ENCODE measurements at regions not wholly inside any gene's neighbourhood (a gene's known extent, or its start where the extent isn't known, plus 50 kb on each side); places are given as distances from the start of the nearest gene placed in this dataset.

DNA sequence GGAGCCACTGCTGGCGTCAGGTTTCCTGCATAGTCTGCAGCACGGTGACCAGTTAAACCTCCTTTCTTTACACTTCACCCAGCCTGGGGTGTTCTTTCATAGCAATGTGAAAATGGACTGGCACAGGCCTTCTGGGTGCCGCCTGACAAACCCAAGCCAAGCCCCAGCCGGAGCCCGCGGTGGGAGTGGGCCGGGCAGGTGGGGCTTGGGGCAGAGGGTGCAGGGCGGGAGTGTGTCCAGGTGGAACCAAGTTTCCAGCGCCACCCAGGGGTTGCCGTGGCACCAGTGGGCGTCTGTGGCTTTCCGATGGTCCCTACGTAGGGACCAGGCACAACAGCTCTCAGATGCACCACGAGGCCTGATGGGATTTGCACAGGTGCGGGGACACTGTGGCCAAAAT is 75.8 kb downstream of the RTP5 start:
- peaks cover 0 to 91% (median 52%) of the 10 kb centered on the region in 11 experiments; a peak in 17 of 22 replicates for H4K20me1 ChIP-seq
- H3K9ac ChIP-seq, result no peak overlapping the region
- no peaks in the 10 kb centered on the region for H3K27me3 ChIP-seq
- no peak overlapping the region for H3K4me2 ChIP-seq
- no peak for TF ChIP-seq Cebpa-rat (IDR thresholded peaks at IDR 0.05)
- no peak overlapping the region for H3K27ac ChIP-seq
- H3K4me1 ChIP-seq, result peaks cover 15 to 27% (median 20%) of the 10 kb centered on the region in 10 experiments
- H3K4me3 ChIP-seq, result no peak overlapping the region
- peaks cover 0 to 4% (median 3%) of the 10 kb centered on the region in 11 experiments; a peak in 11 of 22 replicates for H3K9me3 ChIP-seq (replicated peaks in 1 of 11)
- peaks cover 0 to 42% (median 23%) of the 10 kb centered on the region in 11 experiments; a peak in 13 of 22 replicates for H3K36me3 ChIP-seq

GRCh38 chr2:241945803-241946202 is 76.3 kb downstream of the RTP5 start:
- Histone ChIP-seq H3K9me3 (replicated peaks in 1 of 11) (no peaks in the 10 kb centered on the region), H4K20me1 (peaks cover 0 to 95% (median 57%) of the 10 kb centered on the region in 11 experiments; a peak in 18 of 22 replicates), H3K27me3 (no peaks in the 10 kb centered on the region), H3K4me1 (peaks cover 16 to 26% (median 19%) of the 10 kb centered on the region in 10 experiments), H3K9ac (no peak overlapping the region), H3K36me3 (peaks cover 0 to 40% (median 19%) of the 10 kb centered on the region in 11 experiments; a peak in 12 of 22 replicates), H3K4me3 (no peak overlapping the region), H3K27ac (no peak overlapping the region), H3K4me2 (no peak overlapping the region)
- TF ChIP-seq Cebpa-rat (IDR thresholded peaks at IDR 0.05), result no peak

GRCh38 chr2:241946306-241947003 is 76.9 kb downstream of the RTP5 start:
- TF ChIP-seq Cebpa-rat (IDR thresholded peaks at IDR 0.05), result no peak

GRCh38 chr2:241947004-241947350 is 77.4 kb downstream of the RTP5 start:
- no peak overlapping the region for H3K4me3 ChIP-seq
- no peak overlapping the region for H3K9ac ChIP-seq
- no peak overlapping the region for H3K4me2 ChIP-seq
- H3K27ac ChIP-seq, result no peak overlapping the region
- H3K9me3 ChIP-seq (replicated peaks in 1 of 11), result no peaks in the 10 kb centered on the region
- H3K36me3 ChIP-seq, result peaks cover 0 to 40% (median 19%) of the 10 kb centered on the region in 11 experiments; a peak in 12 of 22 replicates
- peaks cover 6 to 20% (median 10%) of the 10 kb centered on the region in 10 experiments for H3K4me1 ChIP-seq
- peaks cover 0 to 96% (median 63%) of the 10 kb centered on the region in 11 experiments; a peak in 19 of 22 replicates for H4K20me1 ChIP-seq
- TF ChIP-seq Cebpa-rat (IDR thresholded peaks at IDR 0.05), result no peak
- no peaks in the 10 kb centered on the region for H3K27me3 ChIP-seq

More at GRCh38 chr2:241946306-241947003, 76.9 kb downstream of the RTP5 start:
- H3K27me3 ChIP-seq, result no peaks in the 10 kb centered on the region
- H3K36me3 ChIP-seq, result peaks cover 0 to 40% (median 19%) of the 10 kb centered on the region in 11 experiments; a peak in 12 of 22 replicates
- H3K4me1 ChIP-seq, result peaks cover 11 to 26% (median 15%) of the 10 kb centered on the region in 10 experiments
- no peaks in the 10 kb centered on the region for H3K9me3 ChIP-seq (replicated peaks in 1 of 11)
- H3K9ac ChIP-seq, result no peak overlapping the region
- H3K27ac ChIP-seq, result no peak overlapping the region
- H3K4me3 ChIP-seq, result no peak overlapping the region
- peaks cover 0 to 96% (median 63%) of the 10 kb centered on the region in 11 experiments; a peak in 19 of 22 replicates for H4K20me1 ChIP-seq
- no peak overlapping the region for H3K4me2 ChIP-seq

DNA sequence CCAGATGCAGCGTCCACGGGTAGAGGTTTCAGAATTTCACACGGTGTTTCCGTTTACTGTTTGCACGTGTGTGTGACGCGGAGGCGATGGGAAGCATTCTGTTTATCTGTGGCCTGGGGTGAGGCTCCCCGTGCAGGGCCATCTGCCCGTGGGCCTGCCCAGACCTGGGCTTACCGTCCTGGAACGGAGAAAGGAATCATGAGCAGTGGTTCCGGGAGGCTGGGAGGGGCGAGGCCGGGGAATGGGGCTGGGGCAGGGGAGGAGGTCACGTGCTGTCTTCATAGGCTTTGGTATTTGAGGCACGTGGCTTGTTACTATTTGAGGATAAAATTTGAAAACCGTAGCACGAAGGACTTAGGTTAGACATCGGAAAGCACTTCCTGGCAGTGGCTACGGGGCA is 77.9 kb downstream of the RTP5 start:
- peaks cover 0 to 96% (median 59%) of the 10 kb centered on the region in 11 experiments; a peak in 19 of 22 replicates for H4K20me1 ChIP-seq

GRCh38 chr2:241947876-241948275 is 78.3 kb downstream of the RTP5 start:
- Histone ChIP-seq H3K9me3 (replicated peaks in 1 of 11) (no peaks in the 10 kb centered on the region), H3K27ac (no peak overlapping the region), H3K4me1 (peaks cover 0 to 13% (median under 1%) of the 10 kb centered on the region in 10 experiments; a peak in 7 of 20 replicates), H3K9ac (no peak overlapping the region), H3K27me3 (no peaks in the 10 kb centered on the region), H3K4me2 (no peak overlapping the region), H4K20me1 (peaks cover 0 to 94% (median 54%) of the 10 kb centered on the region in 11 experiments; a peak in 19 of 22 replicates), H3K36me3 (peaks cover 0 to 42% (median 19%) of the 10 kb centered on the region in 11 experiments; a peak in 12 of 22 replicates), H3K4me3 (no peak overlapping the region)
- TF ChIP-seq Cebpa-rat (IDR thresholded peaks at IDR 0.05), result no peak

More for the DNA sequence above, 77.9 kb downstream of the RTP5 start:
- Histone ChIP-seq H3K4me2 (no peak overlapping the region), H3K9ac (no peak overlapping the region), H3K4me1 (peaks cover 2 to 16% (median 5%) of the 10 kb centered on the region in 10 experiments; a peak in 19 of 20 replicates), H3K36me3 (peaks cover 0 to 40% (median 19%) of the 10 kb centered on the region in 11 experiments; a peak in 12 of 22 replicates), H3K27ac (no peak overlapping the region), H3K9me3 (replicated peaks in 1 of 11) (no peaks in the 10 kb centered on the region), H3K27me3 (no peaks in the 10 kb centered on the region), H3K4me3 (no peak overlapping the region)
- TF ChIP-seq Cebpa-rat (IDR thresholded peaks at IDR 0.05), result no peak

GRCh38 chr2:241948299-241948897 is 78.9 kb downstream of the RTP5 start:
- Histone ChIP-seq H3K27me3 (no peaks in the 10 kb centered on the region), H3K9ac (no peak overlapping the region), H3K36me3 (peaks cover 0 to 41% (median 18%) of the 10 kb centered on the region in 11 experiments; a peak in 11 of 22 replicates), H4K20me1 (peaks cover 0 to 92% (median 49%) of the 10 kb centered on the region in 11 experiments; a peak in 19 of 22 replicates), H3K4me1 (peaks cover 0 to 13% (median 0%) of the 10 kb centered on the region in 10 experiments; a peak in 3 of 20 replicates), H3K4me2 (no peak overlapping the region), H3K27ac (no peak overlapping the region), H3K4me3 (no peak overlapping the region), H3K9me3 (replicated peaks in 1 of 11) (no peaks in the 10 kb centered on the region)
- no peak for TF ChIP-seq Cebpa-rat (IDR thresholded peaks at IDR 0.05)

GRCh38 chr2:241948901-241949735 is 79.6 kb downstream of the RTP5 start:
- no peak overlapping the region for H3K4me2 ChIP-seq

More at GRCh38 chr2:241948901-241949735, 79.6 kb downstream of the RTP5 start:
- Histone ChIP-seq H3K36me3 (peaks cover 0 to 37% (median 11%) of the 10 kb centered on the region in 11 experiments; a peak in 10 of 22 replicates), H3K9me3 (replicated peaks in 1 of 11) (no peaks in the 10 kb centered on the region), H3K4me1 (peaks cover 0 to 13% (median 0%) of the 10 kb centered on the region in 10 experiments; a peak in 3 of 20 replicates), H4K20me1 (peaks cover 0 to 90% (median 43%) of the 10 kb centered on the region in 11 experiments; a peak in 19 of 22 replicates), H3K4me3 (no peak overlapping the region), H3K27ac (no peak overlapping the region), H3K27me3 (no peaks in the 10 kb centered on the region), H3K9ac (no peak overlapping the region)
- no peak for TF ChIP-seq Cebpa-rat (IDR thresholded peaks at IDR 0.05)

All from BLaER1 treated with 17β-estradiol and CSF1 and Interleukin-3, amounts not matched to agents 10 nM and 100 nM (cell line).